ENCODE measurements at regions not wholly inside any gene's neighbourhood (a gene's known extent, or its start where the extent isn't known, plus 50 kb on each side); places are given as distances from the start of the nearest gene placed in this dataset.
"Not testable (repeated sequence)": the region's sequence is repeated elsewhere in the genome, so short reads cannot be mapped to it uniquely, and the experiment has no call there.

GRCh38 chr5:174953871-174954270, 229.5 kb downstream of the MSX2 start:
- no peak for DNase-seq

- DNase-seq: peak; percentile 3
Measured at GRCh38 chr5:174951151-174951780, 226.9 kb downstream of the MSX2 start.

- DNase-seq: no peak
Measured at GRCh38 chr5:174947548-174947947, 223.2 kb downstream of the MSX2 start.

- DNase-seq: no peak
Measured at GRCh38 chr5:174945853-174946252, 221.5 kb downstream of the MSX2 start.

- no peak for DNase-seq
Measured at GRCh38 chr5:174943785-174944184, 219.4 kb downstream of the MSX2 start.

GRCh38 chr5:174943002-174943401, 218.6 kb downstream of the MSX2 start:
- DNase-seq: not testable (repeated sequence)

DNA sequence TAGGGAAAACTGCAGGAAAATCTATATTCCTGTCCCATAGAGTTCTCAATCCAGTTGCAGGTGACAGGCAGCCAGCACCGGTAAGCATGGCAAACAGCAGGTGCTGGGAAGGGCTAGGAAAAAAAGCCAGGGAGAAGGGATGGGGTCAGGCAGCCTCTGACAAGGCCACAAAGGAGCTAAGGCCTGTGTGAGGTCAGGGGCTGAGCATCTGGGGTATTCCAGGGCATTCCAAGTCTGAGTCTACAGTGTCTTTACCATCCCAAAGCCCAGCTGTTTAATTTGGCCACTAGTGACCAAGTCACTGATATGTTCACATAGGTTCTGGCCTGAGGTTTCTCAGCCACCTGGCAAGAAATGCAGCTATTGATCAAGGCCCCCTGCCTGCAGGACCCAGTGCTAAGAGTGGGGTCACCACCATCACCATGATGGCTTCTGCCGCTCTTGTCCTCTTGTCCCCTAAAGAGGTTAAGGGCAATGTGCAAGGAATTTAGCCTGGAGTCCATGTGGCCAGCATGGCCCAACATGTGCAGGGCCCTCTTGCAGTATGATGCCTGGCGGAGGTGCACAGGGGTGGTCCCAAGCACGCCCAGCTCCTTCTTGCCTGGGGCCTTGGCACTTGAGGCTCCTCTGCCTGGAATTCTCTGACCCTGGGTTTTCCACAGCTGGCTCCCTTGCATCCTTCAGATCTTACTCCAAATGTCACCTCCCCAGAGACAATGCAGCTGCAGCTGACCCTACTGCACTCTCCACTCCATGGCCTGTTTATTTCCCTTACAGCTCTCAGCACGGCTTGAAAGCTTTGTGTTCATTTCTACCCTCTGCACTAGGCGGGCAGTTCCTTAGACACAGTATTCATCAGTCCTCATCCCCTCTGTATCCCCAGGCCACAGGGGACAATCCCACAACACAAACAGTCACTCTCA, 213.1 kb downstream of the MSX2 start:
- no peak for DNase-seq

DNA sequence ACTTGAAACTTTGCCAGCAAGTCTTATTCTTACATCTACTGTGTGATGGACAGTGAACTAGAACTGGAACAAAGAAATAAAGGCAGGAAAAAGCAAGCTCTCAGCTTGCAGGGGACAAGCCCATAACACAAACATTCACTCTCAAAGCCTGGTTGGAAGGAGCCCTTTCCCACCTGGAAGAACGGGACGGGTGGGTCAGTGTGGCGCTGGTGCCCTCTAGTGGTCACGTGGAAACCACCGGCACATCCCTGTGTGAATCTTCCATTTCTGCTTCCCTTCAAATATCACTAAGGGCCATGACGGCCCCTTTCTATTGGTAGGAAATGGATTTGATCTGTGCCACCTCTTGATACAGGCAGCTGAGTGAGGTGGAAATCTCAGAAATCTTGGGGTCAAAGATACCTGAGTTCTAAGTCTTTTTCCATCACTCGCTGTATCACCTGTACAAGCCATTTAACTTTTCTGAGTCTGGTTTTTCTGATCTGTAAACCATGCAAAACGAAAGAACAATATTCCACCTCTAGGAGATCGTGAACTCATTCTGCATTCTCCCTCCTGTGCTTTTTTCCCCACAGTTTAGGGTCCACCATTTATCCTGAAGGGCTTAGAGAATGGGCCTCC, 211.6 kb downstream of the MSX2 start:
- DNase-seq: peak; percentile 2

- DNase-seq: not testable (repeated sequence)
Measured at GRCh38 chr5:174931033-174931432, 206.7 kb downstream of the MSX2 start.

DNA sequence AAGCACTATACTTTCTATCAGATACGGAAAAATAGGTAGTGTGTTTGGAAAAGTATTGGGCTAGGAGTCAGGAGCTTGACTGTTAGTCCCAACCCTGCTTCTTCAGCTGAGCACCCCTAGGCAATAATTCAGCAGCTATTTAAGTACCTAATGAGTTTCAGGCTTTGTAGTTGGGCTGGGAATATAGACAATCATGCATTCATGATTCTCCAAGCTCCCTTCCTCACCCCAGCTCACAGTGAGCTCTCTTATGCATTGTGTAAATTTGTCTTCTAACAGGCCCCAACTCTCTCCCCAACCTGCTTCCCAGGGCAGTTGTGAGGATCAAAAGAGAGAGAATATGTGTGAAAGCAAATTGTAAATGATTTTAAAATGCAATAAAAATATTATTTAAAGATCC, 201.2 kb downstream of the MSX2 start:
- DNase-seq: no peak

DNA sequence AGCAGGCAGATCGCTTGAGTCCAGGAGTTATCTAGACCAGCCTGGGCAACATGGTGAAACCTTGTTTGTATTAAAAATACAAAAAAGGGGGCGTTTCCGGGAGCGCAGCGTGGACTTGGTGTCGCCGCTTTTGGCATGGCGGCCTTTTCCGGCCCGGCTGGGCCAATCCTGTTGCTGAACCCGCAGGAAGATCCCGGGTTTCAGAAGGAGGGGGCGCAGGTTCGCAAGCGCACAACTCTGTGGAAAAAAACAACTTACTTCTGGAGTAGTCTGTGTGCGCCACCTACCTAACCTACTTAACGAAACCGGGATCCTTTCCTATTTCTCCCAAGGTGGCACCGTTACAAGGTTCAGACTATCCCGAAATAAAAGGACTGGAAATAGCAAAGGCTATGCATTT, 198.6 kb downstream of the MSX2 start:
- no peak for DNase-seq

DNA sequence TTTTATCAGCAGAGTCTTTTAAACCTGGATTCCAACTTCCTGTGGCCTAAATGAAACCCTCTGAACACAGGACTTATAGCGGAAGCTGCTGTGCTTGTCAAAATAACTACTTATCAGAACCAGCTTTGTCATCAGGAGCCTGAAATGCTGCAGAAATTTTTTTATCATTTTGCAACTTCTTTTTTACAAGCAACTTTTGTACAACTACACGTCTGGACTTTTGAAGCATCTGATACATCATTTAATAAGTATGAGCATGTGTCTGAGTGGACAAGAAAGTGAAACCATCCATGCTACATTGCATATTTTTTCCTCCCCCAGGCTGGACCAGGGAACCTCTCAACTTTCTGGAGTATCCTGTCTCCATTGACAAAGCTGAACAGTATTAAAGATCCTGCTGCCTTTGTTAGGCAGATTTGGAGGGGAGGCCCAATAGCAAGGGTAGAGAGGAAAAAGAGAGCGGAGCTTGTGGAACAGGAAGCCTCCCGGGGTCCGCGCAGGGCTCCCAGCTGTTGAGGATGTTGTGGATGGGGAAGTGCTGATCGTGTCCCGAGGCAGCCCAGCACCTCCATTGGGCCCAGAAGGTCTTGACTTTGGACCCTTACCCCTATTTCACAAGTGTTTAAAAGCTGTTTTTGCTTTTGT, 196.6 kb downstream of the MSX2 start:
- no peak for DNase-seq

- no peak for DNase-seq
Measured at GRCh38 chr5:174919351-174919750, 195.0 kb downstream of the MSX2 start.

DNA sequence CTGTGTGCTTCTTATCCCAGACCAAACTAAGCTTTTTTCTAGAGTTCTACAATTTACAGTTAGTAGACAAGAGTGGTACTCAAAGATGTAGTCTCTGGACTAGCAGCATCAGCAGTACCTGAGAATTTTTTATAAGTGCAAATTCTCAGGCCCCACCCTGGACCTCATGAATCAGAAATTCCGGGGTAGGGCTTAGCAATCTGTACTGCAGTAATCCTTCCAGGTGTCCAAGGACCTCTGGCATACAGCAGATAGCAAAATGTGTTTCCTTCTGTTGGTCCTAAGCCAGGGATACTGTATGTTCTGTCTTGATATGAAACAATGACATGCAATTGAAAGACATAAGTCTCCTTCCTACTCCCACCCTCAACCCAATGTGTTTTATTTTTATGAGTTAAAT, 194.3 kb downstream of the MSX2 start:
- no peak for DNase-seq

DNA sequence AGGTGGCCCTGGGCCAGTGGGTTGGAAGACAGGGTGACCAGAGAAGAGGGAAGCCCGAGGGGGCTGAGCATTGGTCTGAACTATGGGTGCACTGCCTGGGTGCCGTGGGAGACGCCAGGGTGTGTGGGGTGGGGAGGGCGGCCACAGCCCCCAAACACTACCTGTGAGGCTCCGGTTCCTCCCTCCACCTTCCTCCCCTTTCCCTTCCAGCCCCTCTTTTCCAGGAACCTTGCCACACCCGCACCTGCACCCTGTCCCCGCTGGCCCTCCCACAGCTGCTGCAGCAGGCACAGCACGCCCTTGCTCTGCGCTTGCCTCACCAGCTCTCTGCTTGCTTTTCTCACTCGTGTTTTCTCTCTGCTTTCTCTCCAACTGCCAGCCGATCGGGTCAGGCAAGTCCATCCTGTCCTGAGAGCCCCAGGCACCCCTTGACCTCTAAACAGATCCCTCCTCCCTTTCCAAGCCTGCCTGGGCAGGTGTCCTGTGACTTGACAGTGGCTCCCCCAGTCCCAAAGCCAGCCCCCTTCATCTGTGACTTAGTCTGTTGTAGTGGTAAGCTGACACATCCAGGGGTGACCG, 193.7 kb downstream of the MSX2 start:
- no peak for DNase-seq

DNA sequence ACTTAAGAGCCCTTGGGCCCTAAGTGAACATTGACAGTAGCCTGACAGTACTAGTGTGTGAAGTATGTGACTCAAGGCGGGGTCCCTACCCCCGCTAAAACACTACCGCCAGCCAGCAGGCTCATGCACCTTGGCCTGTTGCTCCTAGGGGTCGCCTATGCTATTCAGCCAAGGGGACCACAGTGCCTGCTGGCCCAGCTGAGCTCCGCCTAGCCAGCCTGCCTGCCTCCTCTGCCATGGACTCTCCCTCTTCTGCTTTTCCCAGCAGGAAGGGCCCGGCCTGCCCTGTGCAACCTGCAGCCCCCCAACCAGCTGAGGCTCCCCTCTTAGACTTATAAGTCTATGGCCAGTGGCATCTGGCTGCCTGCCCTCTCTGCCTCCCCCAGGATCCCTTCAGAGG, 193.1 kb downstream of the MSX2 start:
- not testable (repeated sequence) for DNase-seq

GRCh38 chr5:174916924-174917323, 192.5 kb downstream of the MSX2 start:
- not testable (repeated sequence) for DNase-seq

DNA sequence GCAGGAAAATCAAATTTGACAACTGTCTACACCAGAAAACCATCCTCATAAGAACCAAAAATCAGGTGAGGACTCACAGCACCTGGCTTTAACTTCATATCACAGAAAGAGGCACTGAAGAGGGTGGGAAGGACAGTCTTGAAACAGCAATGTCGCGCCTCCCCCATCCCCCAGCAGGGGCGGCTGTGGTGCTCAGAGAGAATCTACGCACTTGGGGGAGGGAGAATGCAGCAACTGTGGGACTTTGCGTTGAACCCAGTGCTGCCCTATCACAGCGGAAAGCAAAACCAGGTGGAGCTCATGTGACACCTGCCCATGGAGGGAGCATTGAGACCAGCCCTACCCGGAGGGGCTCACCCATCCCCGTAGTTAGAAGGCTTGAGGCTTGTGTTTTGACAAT, 191.8 kb downstream of the MSX2 start:
- DNase-seq: no peak

GRCh38 chr5:174911118-174911517, 186.7 kb downstream of the MSX2 start:
- no peak for DNase-seq

DNA sequence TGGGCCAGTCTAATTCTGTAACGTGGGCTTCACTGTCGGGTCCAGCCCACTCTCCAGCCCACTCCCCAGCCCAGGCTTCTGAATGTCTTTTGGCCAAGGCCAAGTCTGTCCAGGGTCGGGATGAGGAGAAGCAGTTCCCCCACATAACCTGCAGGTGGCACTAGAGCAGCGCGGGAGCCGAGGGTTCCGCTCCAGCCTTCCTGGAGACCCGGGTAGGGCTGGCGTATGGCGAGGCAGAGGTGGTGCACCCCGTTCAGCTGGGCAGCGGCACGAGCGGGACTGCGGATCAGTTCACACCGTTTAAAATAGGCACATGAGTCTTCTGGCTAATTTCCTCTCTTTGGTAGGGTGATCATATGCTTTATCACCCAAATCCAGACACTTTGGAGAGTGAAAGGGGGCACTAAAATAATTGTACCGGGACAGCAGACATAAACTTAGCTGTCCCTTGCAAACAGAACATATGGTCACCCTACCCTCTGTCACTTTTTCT, 185.9 kb downstream of the MSX2 start:
- DNase-seq: peak; percentile 6

DNA sequence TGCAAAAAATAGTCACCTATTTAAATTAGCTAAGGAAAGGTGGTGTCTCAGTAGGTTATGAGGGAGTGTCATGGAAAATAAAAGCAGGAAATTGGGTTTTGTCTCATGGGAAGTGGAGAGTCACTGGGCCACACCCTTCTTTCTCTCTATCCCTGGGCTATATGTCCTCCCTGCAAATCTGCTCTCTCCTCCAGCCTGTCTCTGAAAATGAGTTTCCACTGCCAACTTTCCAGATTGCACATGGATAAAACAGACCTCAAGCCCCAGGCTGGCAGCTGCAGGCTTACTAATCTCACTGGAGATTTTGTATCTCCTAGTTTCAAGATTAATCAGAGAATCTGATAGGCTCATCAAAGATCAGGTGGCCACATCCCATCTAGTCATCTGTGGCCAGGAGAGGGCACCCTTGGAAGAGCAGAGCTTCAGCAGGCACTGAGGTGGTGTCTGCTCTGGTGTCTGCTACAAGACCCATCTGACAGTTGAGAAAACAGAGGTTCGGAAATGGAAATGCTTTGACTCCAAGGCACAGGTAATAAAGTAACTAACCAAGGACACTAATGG, 178.9 kb downstream of the MSX2 start:
- DNase-seq: no peak

DNA sequence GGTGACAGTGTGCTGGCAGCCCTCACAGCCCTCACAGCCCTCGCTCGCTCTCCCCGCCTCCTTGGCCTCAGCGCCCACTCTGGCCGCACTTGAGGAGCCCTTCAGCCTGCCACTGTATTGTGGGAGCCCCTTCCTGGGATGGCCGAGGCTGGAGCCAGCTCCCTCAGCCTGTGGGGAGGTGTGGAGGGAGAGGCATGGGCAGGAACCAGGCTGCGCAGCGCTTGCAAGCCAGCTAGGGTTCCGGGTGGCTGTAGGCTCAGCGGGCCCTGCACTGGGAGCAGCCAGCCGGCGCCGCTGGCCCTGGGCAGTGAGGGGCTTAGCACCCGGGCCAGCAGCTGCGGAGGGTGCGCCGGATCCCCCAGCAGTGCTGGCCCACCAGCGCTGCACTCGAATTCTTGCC, 177.0 kb downstream of the MSX2 start:
- DNase-seq: no peak
